WTC11 (cell line): ENCODE measurements at regions not wholly inside any gene's neighbourhood (a gene's known extent, or its start where the extent isn't known, plus 50 kb on each side); places are given as distances from the start of the nearest gene placed in this dataset.

Experiments
- ATAC-seq: fragments of 200-7000 bp; cut with Tn5 transposase; 2 replicates; pipeline ENCODE4 v1.10.0; 2021; ENCODE audit warnings: mild to moderate bottlenecking, moderate library complexity
- CTCF ChIA-PET: fragments of 300-600 bp; sonication (Branson Sonifier 250); formaldehyde crosslinking; loops from one replicate; lab custom pipeline; 2021; ENCODE audit warnings: antibody characterized with exemption; lab: Charles Lee
- POLR2A ChIA-PET: fragments of 350-600 bp; sonication (Branson Sonifier 250); formaldehyde crosslinking; loops from one replicate; lab custom pipeline; 2021; ENCODE audit warnings: antibody characterized with exemption; lab: Charles Lee
- DNase-seq: peaks from one replicate; pipeline ENCODE4 v3.0.0; 2021; ENCODE audit warnings: low spot score
- H3K27ac Mint-ChIP-seq: 2 replicates; pipeline ENCODE4 v1.8.0; 2021; ENCODE audit warnings: mixed read lengths
- H3K27me3 Mint-ChIP-seq: 2 replicates; pipeline ENCODE4 v1.8.0; 2021; ENCODE audit warnings: low read depth, mild to moderate bottlenecking, moderate library complexity, mixed read lengths
- H3K36me3 Mint-ChIP-seq: 2 replicates; pipeline ENCODE4 v1.8.0; 2021; ENCODE audit warnings: mixed read lengths
- H3K4me1 Mint-ChIP-seq: 2 replicates; pipeline ENCODE4 v1.8.0; 2022; ENCODE audit warnings: mixed read lengths
- H3K4me3 Mint-ChIP-seq: 2 replicates; pipeline ENCODE4 v1.8.0; 2021; ENCODE audit warnings: mild to moderate bottlenecking, moderate library complexity, mixed read lengths
- H3K9me3 Mint-ChIP-seq: 2 replicates; pipeline ENCODE4 v1.8.0; 2021; ENCODE audit warnings: mixed read lengths
- CREB1 ChIP-seq: sonication (generic); formaldehyde crosslinking; IDR thresholded peaks from 2 replicates; pipeline ENCODE4 v1.8.0; 2023; ENCODE audit warnings: mild to moderate bottlenecking, missing genetic modification reagents
- EMX1 ChIP-seq: fragments of 250-450 bp; sonication (Bioruptor Pico); IDR thresholded peaks from 2 replicates; pipeline ENCODE4 v1.8.0; 2021; ENCODE audit warnings: mild to moderate bottlenecking
- FOXJ3 ChIP-seq: sonication (generic); formaldehyde crosslinking; IDR thresholded peaks from 2 replicates; pipeline ENCODE4 v1.9.0; 2021; ENCODE audit warnings: missing genetic modification reagents, mild to moderate bottlenecking, borderline replicate concordance
- FOXK1 ChIP-seq: sonication (generic); formaldehyde crosslinking; IDR thresholded peaks from 2 replicates; pipeline ENCODE4 v1.8.0; 2022; ENCODE audit warnings: mild to moderate bottlenecking, moderate library complexity, missing genetic modification reagents
- GABPB1 ChIP-seq: sonication (generic); formaldehyde crosslinking; IDR thresholded peaks from 2 replicates; pipeline ENCODE4 v1.8.1; 2023; ENCODE audit warnings: mild to moderate bottlenecking, missing genetic modification reagents
- GRHL2 ChIP-seq: fragments of 250-450 bp; sonication (Bioruptor Pico); IDR thresholded peaks from 2 replicates; pipeline ENCODE4 v1.8.0; 2022; ENCODE audit warnings: mild to moderate bottlenecking, moderate library complexity; ENCODE audit not compliant: insufficient replicate concordance, severe bottlenecking
- IRF1 ChIP-seq: sonication (generic); formaldehyde crosslinking; IDR thresholded peaks from 2 replicates; pipeline ENCODE4 v1.8.0; 2023; ENCODE audit warnings: missing genetic modification reagents
- KAT7 ChIP-seq: sonication (generic); formaldehyde crosslinking; IDR thresholded peaks from 2 replicates; pipeline ENCODE4 v1.8.1; 2023; ENCODE audit warnings: missing genetic modification reagents, mild to moderate bottlenecking, borderline replicate concordance
- MAX ChIP-seq: sonication (generic); formaldehyde crosslinking; IDR thresholded peaks from 2 replicates; pipeline ENCODE4 v1.8.0; 2022; ENCODE audit warnings: mild to moderate bottlenecking, missing genetic modification reagents
- MLX ChIP-seq: sonication (generic); formaldehyde crosslinking; IDR thresholded peaks from 2 replicates; pipeline ENCODE4 v1.8.1; 2023; ENCODE audit warnings: mild to moderate bottlenecking, missing genetic modification reagents, moderate library complexity
- MXD4 ChIP-seq: fragments of 250-450 bp; sonication (Bioruptor Pico); IDR thresholded peaks from 2 replicates; pipeline ENCODE4 v1.8.0; 2021; ENCODE audit warnings: mild to moderate bottlenecking, moderate library complexity, borderline replicate concordance
- NR2C2 ChIP-seq: sonication (generic); formaldehyde crosslinking; IDR thresholded peaks from 2 replicates; pipeline ENCODE4 v1.8.0; 2022; ENCODE audit warnings: mild to moderate bottlenecking, missing genetic modification reagents
- NR3C1 ChIP-seq: sonication (generic); formaldehyde crosslinking; conservative IDR thresholded peaks from 2 replicates; pipeline ENCODE4 v1.8.1; 2023; ENCODE audit warnings: low read depth, mild to moderate bottlenecking, missing genetic modification reagents
- SOX15 ChIP-seq: fragments of 250-450 bp; sonication (Bioruptor Pico); IDR thresholded peaks from 2 replicates; pipeline ENCODE4 v1.9.0; 2021; ENCODE audit warnings: mild to moderate bottlenecking
- STAT6 ChIP-seq: sonication (generic); formaldehyde crosslinking; conservative IDR thresholded peaks from 2 replicates; pipeline ENCODE4 v1.8.1; 2023; ENCODE audit warnings: mild to moderate bottlenecking, low read depth, missing genetic modification reagents, moderate library complexity
- TEAD4 ChIP-seq: sonication (generic); formaldehyde crosslinking; IDR thresholded peaks from 2 replicates; pipeline ENCODE4 v1.8.0; 2022; ENCODE audit warnings: mild to moderate bottlenecking, missing genetic modification reagents
- ZBTB21 ChIP-seq: sonication (generic); formaldehyde crosslinking; IDR thresholded peaks from 2 replicates; pipeline ENCODE4 v1.8.1; 2023; ENCODE audit warnings: mild to moderate bottlenecking, missing genetic modification reagents, borderline replicate concordance
- ZNF396 ChIP-seq: fragments of 250-450 bp; sonication (Bioruptor Pico); IDR thresholded peaks from 2 replicates; pipeline ENCODE4 v1.8.0; 2021; ENCODE audit warnings: mild to moderate bottlenecking, moderate library complexity, borderline replicate concordance
- ZNF423 ChIP-seq: fragments of 250-450 bp; sonication (Bioruptor Pico); IDR thresholded peaks from 2 replicates; pipeline ENCODE4 v2.1.2; 2022; ENCODE audit warnings: mild to moderate bottlenecking, moderate library complexity
- TF ChIP-seq, protein P1 (sequence below): sonication (generic); formaldehyde crosslinking; IDR thresholded peaks from 2 replicates; pipeline ENCODE4 v1.8.1; 2022; ENCODE audit warnings: low read depth, mild to moderate bottlenecking, moderate library complexity, missing genetic modification reagents, borderline replicate concordance
- TF ChIP-seq, protein P2 (sequence below): fragments of 250-450 bp; sonication (Bioruptor Pico); IDR thresholded peaks from 2 replicates; pipeline ENCODE4 v2.1.2; 2022; ENCODE audit warnings: mild to moderate bottlenecking, moderate library complexity
- TF ChIP-seq, protein P3 (sequence below): sonication (generic); formaldehyde crosslinking; IDR thresholded peaks from 2 replicates; pipeline ENCODE4 v1.8.1; 2023; ENCODE audit warnings: mild to moderate bottlenecking, moderate library complexity, missing genetic modification reagents

- CTCF ChIA-PET = interaction anchor here (0.7 to 2.1 kb wide), 21 partner anchors 9 to 290 kb away, joined by 3 to 13 read pairs (median 3); partner anchors contain the start of gene URI1
- Mint-ChIP-seq H3K27ac (no peak overlapping the region), H3K4me1 (no peaks in the 10 kb centered on the region), H3K9me3 (peaks cover 9% of the 10 kb centered on the region), H3K36me3 (no peaks in the 10 kb centered on the region), H3K4me3 (no peak overlapping the region), H3K27me3 (no peaks in the 10 kb centered on the region; the same call in 1 of the 2 replicates)
- DNase-seq = peak; percentile 62
- TF ChIP-seq KAT7 (CRISPR knock-in tag) (no peak), NR2C2 (CRISPR knock-in tag) (no peak), ZNF396 (CRISPR knock-in tag) (no peak), MAX (CRISPR knock-in tag) (no peak), TEAD4 (CRISPR knock-in tag) (no peak)
- POLR2A ChIA-PET = no interaction called here
- ATAC-seq = peak; percentile 83
Measured at GRCh38 chr19:30085394-30085793, 143.4 kb downstream of the URI1 start.

DNA sequence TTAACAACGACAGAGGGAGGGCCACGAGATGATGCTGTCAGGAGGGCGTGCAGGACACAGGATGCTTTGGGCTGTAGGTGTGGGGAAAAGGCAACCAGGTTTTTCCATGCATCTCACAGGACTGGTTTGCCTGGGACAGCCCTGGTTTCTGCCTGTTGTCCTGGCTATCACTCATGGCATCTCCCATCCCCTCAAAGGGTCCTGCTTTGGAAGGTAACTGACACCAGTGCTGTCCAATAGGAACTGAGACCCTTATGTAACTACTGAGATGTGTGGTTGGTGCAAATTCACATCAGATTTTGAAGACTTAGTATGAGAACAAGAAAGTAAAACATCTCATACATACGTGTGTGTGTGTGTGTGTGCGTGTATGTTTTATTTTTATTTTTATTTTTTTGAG lies 144.2 kb downstream of the URI1 start:
- Mint-ChIP-seq H3K27ac (no peak overlapping the region), H3K27me3 (no peaks in the 10 kb centered on the region; the same call in 1 of the 2 replicates)
- TF ChIP-seq STAT6 (CRISPR knock-in tag) = no peak
- TF ChIP-seq GRHL2 = no peak
- no peak for TF ChIP-seq NR3C1 (CRISPR knock-in tag)
- no peak for TF ChIP-seq MLX (CRISPR knock-in tag)
- TF ChIP-seq CREB1 = no peak
- no peak for TF ChIP-seq FOXJ3 (CRISPR knock-in tag)
- TF ChIP-seq ZNF423 (CRISPR knock-in tag) = no peak
- no peak for TF ChIP-seq MXD4 (CRISPR knock-in tag)
- no peak for TF ChIP-seq FOXK1 (CRISPR knock-in tag)
- TF ChIP-seq EMX1 = no peak
- TF ChIP-seq, protein P1, sequence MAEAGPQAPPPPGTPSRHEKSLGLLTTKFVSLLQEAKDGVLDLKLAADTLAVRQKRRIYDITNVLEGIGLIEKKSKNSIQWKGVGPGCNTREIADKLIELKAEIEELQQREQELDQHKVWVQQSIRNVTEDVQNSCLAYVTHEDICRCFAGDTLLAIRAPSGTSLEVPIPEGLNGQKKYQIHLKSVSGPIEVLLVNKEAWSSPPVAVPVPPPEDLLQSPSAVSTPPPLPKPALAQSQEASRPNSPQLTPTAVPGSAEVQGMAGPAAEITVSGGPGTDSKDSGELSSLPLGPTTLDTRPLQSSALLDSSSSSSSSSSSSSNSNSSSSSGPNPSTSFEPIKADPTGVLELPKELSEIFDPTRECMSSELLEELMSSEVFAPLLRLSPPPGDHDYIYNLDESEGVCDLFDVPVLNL (CRISPR knock-in tag) = no peak
- TF ChIP-seq, all 79 proteins: peak for 0
- ATAC-seq (no peak), DNase-seq (no peak)
- Mint-ChIP-seq H3K9me3 (peaks cover 4% of the 10 kb centered on the region), H3K4me1 (no peaks in the 10 kb centered on the region), H3K4me3 (no peak overlapping the region), H3K36me3 (no peaks in the 10 kb centered on the region)
- POLR2A ChIA-PET = no interaction called here
- CTCF ChIA-PET = interaction anchor here (0.9 to 2.1 kb wide), 12 partner anchors 10 to 212 kb away, joined by 3 to 13 read pairs (median 5); partner anchors contain the start of gene URI1

- Mint-ChIP-seq H3K27ac (no peak overlapping the region), H3K9me3 (no peaks in the 10 kb centered on the region), H3K4me3 (no peak overlapping the region), H3K4me1 (no peaks in the 10 kb centered on the region), H3K36me3 (no peaks in the 10 kb centered on the region), H3K27me3 (no peaks in the 10 kb centered on the region)
- ChIA-PET POLR2A (no interaction called here), CTCF (no interaction called here)
- DNase-seq (no peak), ATAC-seq (no peak)
- TF ChIP-seq, protein P2, sequence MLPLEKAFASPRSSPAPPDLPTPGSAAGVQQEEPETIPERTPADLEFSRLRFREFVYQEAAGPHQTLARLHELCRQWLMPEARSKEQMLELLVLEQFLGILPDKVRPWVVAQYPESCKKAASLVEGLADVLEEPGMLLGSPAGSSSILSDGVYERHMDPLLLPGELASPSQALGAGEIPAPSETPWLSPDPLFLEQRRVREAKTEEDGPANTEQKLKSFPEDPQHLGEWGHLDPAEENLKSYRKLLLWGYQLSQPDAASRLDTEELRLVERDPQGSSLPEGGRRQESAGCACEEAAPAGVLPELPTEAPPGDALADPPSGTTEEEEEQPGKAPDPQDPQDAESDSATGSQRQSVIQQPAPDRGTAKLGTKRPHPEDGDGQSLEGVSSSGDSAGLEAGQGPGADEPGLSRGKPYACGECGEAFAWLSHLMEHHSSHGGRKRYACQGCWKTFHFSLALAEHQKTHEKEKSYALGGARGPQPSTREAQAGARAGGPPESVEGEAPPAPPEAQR (CRISPR knock-in tag) = no peak
- TF ChIP-seq, protein P3, sequence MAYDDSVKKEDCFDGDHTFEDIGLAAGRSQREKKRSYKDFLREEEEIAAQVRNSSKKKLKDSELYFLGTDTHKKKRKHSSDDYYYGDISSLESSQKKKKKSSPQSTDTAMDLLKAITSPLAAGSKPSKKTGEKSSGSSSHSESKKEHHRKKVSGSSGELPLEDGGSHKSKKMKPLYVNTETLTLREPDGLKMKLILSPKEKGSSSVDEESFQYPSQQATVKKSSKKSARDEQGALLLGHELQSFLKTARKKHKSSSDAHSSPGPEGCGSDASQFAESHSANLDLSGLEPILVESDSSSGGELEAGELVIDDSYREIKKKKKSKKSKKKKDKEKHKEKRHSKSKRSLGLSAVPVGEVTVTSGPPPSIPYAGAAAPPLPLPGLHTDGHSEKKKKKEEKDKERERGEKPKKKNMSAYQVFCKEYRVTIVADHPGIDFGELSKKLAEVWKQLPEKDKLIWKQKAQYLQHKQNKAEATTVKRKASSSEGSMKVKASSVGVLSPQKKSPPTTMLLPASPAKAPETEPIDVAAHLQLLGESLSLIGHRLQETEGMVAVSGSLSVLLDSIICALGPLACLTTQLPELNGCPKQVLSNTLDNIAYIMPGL (CRISPR knock-in tag) = no peak
- TF ChIP-seq SOX15 = no peak
- TF ChIP-seq ZBTB21 = no peak
- TF ChIP-seq IRF1 (CRISPR knock-in tag) = no peak
- no peak for TF ChIP-seq GABPB1 (CRISPR knock-in tag)
Measured at GRCh38 chr19:30086916-30087315, 144.9 kb downstream of the URI1 start.
